ENCODE measurements at regions not wholly inside any gene's neighbourhood (a gene's known extent, or its start where the extent isn't known, plus 50 kb on each side); places are given as distances from the start of the nearest gene placed in this dataset.

DNA sequence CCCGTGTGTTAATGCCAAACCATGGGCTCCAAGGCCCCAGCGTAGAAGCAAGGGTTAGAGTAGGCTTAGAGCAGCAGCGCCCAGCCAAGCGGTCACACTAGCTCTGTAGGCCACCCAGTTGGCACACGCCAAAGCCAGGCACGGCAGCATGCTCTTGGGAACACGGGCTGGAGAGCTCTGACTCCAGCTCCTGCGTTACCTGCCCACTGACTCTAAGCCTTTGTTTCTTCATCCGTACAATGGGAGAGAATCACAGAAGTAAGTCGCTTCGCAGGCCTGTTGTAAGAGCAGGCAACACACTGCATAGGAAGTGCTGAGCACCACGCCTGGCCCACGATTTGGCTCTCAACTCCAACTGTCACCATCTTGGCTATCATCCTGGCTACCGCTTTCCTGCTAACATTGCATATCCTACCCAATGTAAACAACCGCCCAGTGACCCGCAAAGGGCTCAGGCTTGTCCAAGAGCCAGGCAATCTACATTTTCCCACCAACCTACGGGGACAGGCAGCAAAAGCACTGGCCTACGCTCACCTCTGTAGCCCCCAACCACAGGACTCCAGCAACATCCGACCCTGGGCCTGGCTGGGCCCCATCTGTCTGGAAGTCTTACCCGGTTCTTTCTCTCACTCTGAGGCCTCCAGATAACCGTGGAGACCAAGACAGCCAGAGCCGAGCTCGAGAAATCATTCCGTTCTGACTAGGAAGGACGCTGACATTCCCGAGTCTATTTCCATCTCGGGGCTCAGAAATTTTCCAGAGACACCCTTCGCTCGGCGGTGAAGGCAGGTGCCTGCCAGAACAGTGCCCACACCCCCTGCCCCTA is 91.5 kb upstream of the ZNF507 start:
- ChIA-PET POLR2A (ENCODE audit: partially characterized antibody) (no interaction called here), CTCF (ENCODE audit: partially characterized antibody) (interaction anchor here (1.1 to 2.1 kb wide), 3 partner anchors 11 to 1199 kb away, joined by 3 to 6 read pairs (median 5); no protein-coding TSS in a partner anchor)
- 96% methylated on average over 30 of the region's 30 CpGs; no CpG with 5 or more reads in 1 of the 2 experiments for WGBS, 2 experiments (ENCODE audit: extremely low coverage in 1 of 2, insufficient coverage in 1 of 2, insufficient read length in 1 of 2, insufficient replicate concordance in 2 of 2, low coverage in 1 of 2, low lambda C conversion rate in 2 of 2, missing lambda C conversion rate in 1 of 2)

More for the DNA sequence above, 91.5 kb upstream of the ZNF507 start:
- no peak overlapping the region for H3K9ac ChIP-seq (replicated peaks in 1 of 4; ENCODE audit: extremely low read depth in 1 of 4, low read depth in 3 of 4, low read length in 3 of 4)
- no peak overlapping the region for H2AFZ ChIP-seq (ENCODE audit: low read length)
- H3K4me3 ChIP-seq (ENCODE audit: extremely low read depth in 1 of 4, insufficient read depth in 2 of 4, low read depth in 3 of 4, low read length in 4 of 4): no peak overlapping the region
- H2BK20ac ChIP-seq (ENCODE audit: low read length): no peak overlapping the region
- no peaks in the 10 kb centered on the region for H3K36me3 ChIP-seq (ENCODE audit: control insufficient read depth in 2 of 4, insufficient read depth in 4 of 4, low read length in 3 of 4)
- H4K91ac ChIP-seq (replicated peaks; ENCODE audit: insufficient read length, low read length): no peak overlapping the region
- H4K5ac ChIP-seq (ENCODE audit: insufficient read length, low read depth, low read length): no peak overlapping the region
- H3K27ac ChIP-seq (ENCODE audit: low read depth, low read length): no peak overlapping the region
- no peak overlapping the region for H3K4me2 ChIP-seq (ENCODE audit: insufficient read depth in 1 of 2, low read depth in 2 of 2, low read length in 2 of 2)
- no peaks in the 10 kb centered on the region for H4K20me1 ChIP-seq (replicated peaks in 1 of 2; ENCODE audit: control insufficient read depth in 1 of 2, insufficient read depth in 2 of 2, low read length in 2 of 2)
- H3K27me3 ChIP-seq (replicated peaks in 1 of 4; ENCODE audit: control insufficient read depth in 3 of 4, extremely low read depth in 1 of 4, insufficient read depth in 3 of 4, low read length in 3 of 4): no peaks in the 10 kb centered on the region; a peak in 1 of 7 replicates
- H3K23me2 ChIP-seq (ENCODE audit: low read depth, low read length): no peaks in the 10 kb centered on the region
- H3K79me1 ChIP-seq (ENCODE audit: low read depth, low read length): no peaks in the 10 kb centered on the region
- no peak overlapping the region for H2BK12ac ChIP-seq (ENCODE audit: low read depth, low read length)
- H3K18ac ChIP-seq (ENCODE audit: extremely low read depth, low read length): no peak overlapping the region
- no peaks in the 10 kb centered on the region for H3K9me3 ChIP-seq (ENCODE audit: insufficient read depth in 2 of 2, low read depth in 1 of 2, low read length in 1 of 2)
- H3K4ac ChIP-seq (replicated peaks; ENCODE audit: insufficient read length, low read depth, low read length): no peak overlapping the region
- H3K4me1 ChIP-seq (replicated peaks in 1 of 4; ENCODE audit: control insufficient read depth in 3 of 4, insufficient read depth in 4 of 4, low read length in 3 of 4): no peaks in the 10 kb centered on the region; a peak in 1 of 7 replicates
- no peak overlapping the region for H3K23ac ChIP-seq (ENCODE audit: insufficient read length)
- FAIRE-seq (no peak), DNase-seq (ENCODE audit: low read depth in 1 of 2, low spot score in 2 of 2) (peak in 1 of 2 experiments; percentile 35)
- H2AK5ac ChIP-seq (ENCODE audit: low read depth, low read length): no peak overlapping the region; the same call in 1 of the 2 replicates
- H4K8ac ChIP-seq (ENCODE audit: extremely low read depth, insufficient read depth, low read length): peak overlapping the region; percentile 31; the same call in 1 of the 2 replicates
- no peak overlapping the region for H2BK15ac ChIP-seq (ENCODE audit: low read length)
- no peak overlapping the region for H3K56ac ChIP-seq (replicated peaks; ENCODE audit: insufficient read length, low read depth, low read length)
- H3K79me2 ChIP-seq (ENCODE audit: control insufficient read depth in 1 of 2, insufficient read depth in 2 of 2, low read length in 2 of 2): no peaks in the 10 kb centered on the region
- H2BK5ac ChIP-seq (ENCODE audit: low read depth, low read length): no peak overlapping the region
- no peak overlapping the region for H2BK120ac ChIP-seq (replicated peaks; ENCODE audit: low read depth, low read length)
- no peak overlapping the region for H3K14ac ChIP-seq (ENCODE audit: insufficient read length)
